ENCODE measurements at regions not wholly inside any gene's neighbourhood (a gene's known extent, or its start where the extent isn't known, plus 50 kb on each side); places are given as distances from the start of the nearest gene placed in this dataset.
"Not testable (repeated sequence)": the region's sequence is repeated elsewhere in the genome, so short reads cannot be mapped to it uniquely, and the experiment has no call there.

- Histone ChIP-seq H3K9me3 (no peaks in the 10 kb centered on the region), H3K36me3 (replicated peaks in 1 of 2; ENCODE audit: insufficient read depth in 1 of 2, low read depth in 2 of 2) (no peaks in the 10 kb centered on the region), H3K27ac (no peak overlapping the region), H3K27me3 (no peaks in the 10 kb centered on the region), H3K4me1 (no peaks in the 10 kb centered on the region), H3K4me3 (no peak overlapping the region)
- WGBS, 2 donors: 66 to 75% methylated on average over 4 of the region's 4 CpGs
- DNase-seq (no peak), ATAC-seq (no peak)
- TF ChIP-seq POLR2A (IDR thresholded peaks at IDR 0.05) (no peak), CTCF (IDR thresholded peaks at IDR 0.05) (no peak)
- intact Hi-C loops (cut with DNase I): no loop called here
Observed at GRCh38 chr10:53358536-53358935, 586.0 kb upstream of the MBL2 start.

- Histone ChIP-seq H3K27ac (no peak overlapping the region), H3K9me3 (no peaks in the 10 kb centered on the region), H3K36me3 (replicated peaks in 1 of 2; ENCODE audit: insufficient read depth in 1 of 2, low read depth in 2 of 2) (no peaks in the 10 kb centered on the region), H3K4me1 (no peaks in the 10 kb centered on the region), H3K27me3 (no peaks in the 10 kb centered on the region), H3K4me3 (no peak overlapping the region)
- DNase-seq (no peak), ATAC-seq (no peak)
- no peak for TF ChIP-seq CTCF (IDR thresholded peaks at IDR 0.05)
- no peak for TF ChIP-seq POLR2A (IDR thresholded peaks at IDR 0.05)
- intact Hi-C loops (cut with DNase I): no loop called here
Observed at GRCh38 chr10:53357587-53357986, 585.0 kb upstream of the MBL2 start.

GRCh38 chr10:53356616-53357349 is 584.2 kb upstream of the MBL2 start:
- TF ChIP-seq POLR2A (IDR thresholded peaks at IDR 0.05) (no peak), CTCF (IDR thresholded peaks at IDR 0.05) (no peak)
- ATAC-seq: no peak
- 36 to 55% methylated on average over 3 of the region's 3 CpGs for WGBS, 2 donors
- Histone ChIP-seq H3K27ac (no peak overlapping the region), H3K36me3 (replicated peaks in 1 of 2; ENCODE audit: insufficient read depth in 1 of 2, low read depth in 2 of 2) (no peaks in the 10 kb centered on the region), H3K9me3 (no peaks in the 10 kb centered on the region), H3K27me3 (no peaks in the 10 kb centered on the region), H3K4me3 (no peak overlapping the region), H3K4me1 (no peaks in the 10 kb centered on the region)
- no peak for DNase-seq
- intact Hi-C loops (cut with DNase I): no loop called here

- H3K27ac ChIP-seq; intact Hi-C loops (cut with DNase I); H3K4me1 ChIP-seq; ATAC-seq; H3K27me3 ChIP-seq; H3K9me3 ChIP-seq; H3K4me3 ChIP-seq; H3K36me3 ChIP-seq (replicated peaks in 1 of 2; ENCODE audit: insufficient read depth in 1 of 2, low read depth in 2 of 2); DNase-seq: not testable (repeated sequence)
- 65 to 66% methylated on average over 7 of the region's 7 CpGs for WGBS, 2 donors
Observed at GRCh38 chr10:53342531-53342930, 569.9 kb upstream of the MBL2 start.

- H3K27me3 ChIP-seq; ATAC-seq; H3K36me3 ChIP-seq (replicated peaks in 1 of 2; ENCODE audit: insufficient read depth in 1 of 2, low read depth in 2 of 2); H3K4me1 ChIP-seq; H3K27ac ChIP-seq; intact Hi-C loops (cut with DNase I); H3K4me3 ChIP-seq; H3K9me3 ChIP-seq; DNase-seq: not testable (repeated sequence)
- WGBS, 2 donors: 39 to 54% methylated on average over 2 of the region's 2 CpGs
Observed at GRCh38 chr10:53338199-53338598, 565.6 kb upstream of the MBL2 start.

GRCh38 chr10:53335803-53336422 is 563.3 kb upstream of the MBL2 start:
- H3K36me3 ChIP-seq (replicated peaks in 1 of 2; ENCODE audit: insufficient read depth in 1 of 2, low read depth in 2 of 2); H3K27ac ChIP-seq; H3K4me1 ChIP-seq; H3K27me3 ChIP-seq; H3K9me3 ChIP-seq; DNase-seq; H3K4me3 ChIP-seq; ATAC-seq; intact Hi-C loops (cut with DNase I): not testable (repeated sequence)
- 80 to 89% methylated on average over 6 of the region's 6 CpGs for WGBS, 2 donors
